ENCODE measurements at regions not wholly inside any gene's neighbourhood (a gene's known extent, or its start where the extent isn't known, plus 50 kb on each side); places are given as distances from the start of the nearest gene placed in this dataset.
A peak's percentile ranks its signal among the peaks of the same experiment; 100 is the strongest.

DNA sequence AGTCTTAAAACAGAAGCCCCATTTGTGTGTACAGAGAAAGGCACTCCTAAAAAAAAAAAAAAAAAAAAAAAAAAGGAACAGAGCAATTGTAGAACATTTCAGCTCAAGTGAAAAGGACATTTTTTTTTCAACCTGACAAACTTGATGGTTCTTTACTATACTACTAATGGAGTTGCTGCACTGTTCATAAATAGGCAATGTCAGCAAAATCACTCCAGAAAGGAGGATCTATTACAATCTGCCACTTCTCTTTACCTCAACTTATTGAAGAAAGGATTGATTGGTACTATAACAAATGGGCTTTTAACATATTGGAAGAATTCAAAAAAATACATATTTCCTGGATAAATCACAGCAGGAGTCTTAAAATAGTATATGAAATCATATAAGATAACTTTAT is 1517.7 kb downstream of the SLITRK1 start:
- DNase-seq (ENCODE audit: low spot score) = no peak

DNA sequence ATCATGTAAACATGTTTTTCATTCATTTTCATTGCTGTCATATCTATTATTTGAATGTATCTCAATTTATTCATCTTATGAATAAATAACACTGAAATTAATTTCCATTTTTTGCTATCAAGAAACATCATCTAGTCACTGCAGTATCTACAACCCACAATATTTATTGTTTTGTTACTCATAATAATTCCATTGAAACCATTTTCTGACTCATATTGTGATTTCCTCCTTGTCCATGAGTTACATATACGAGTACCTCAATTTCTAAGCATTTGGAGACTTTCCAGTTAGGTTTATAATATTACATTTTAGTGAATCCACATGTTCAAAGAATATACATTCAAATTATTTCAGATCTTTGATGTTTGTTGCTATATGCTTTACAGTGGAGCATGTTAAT is 1524.0 kb downstream of the SLITRK1 start:
- DNase-seq (ENCODE audit: low spot score) = no peak

DNA sequence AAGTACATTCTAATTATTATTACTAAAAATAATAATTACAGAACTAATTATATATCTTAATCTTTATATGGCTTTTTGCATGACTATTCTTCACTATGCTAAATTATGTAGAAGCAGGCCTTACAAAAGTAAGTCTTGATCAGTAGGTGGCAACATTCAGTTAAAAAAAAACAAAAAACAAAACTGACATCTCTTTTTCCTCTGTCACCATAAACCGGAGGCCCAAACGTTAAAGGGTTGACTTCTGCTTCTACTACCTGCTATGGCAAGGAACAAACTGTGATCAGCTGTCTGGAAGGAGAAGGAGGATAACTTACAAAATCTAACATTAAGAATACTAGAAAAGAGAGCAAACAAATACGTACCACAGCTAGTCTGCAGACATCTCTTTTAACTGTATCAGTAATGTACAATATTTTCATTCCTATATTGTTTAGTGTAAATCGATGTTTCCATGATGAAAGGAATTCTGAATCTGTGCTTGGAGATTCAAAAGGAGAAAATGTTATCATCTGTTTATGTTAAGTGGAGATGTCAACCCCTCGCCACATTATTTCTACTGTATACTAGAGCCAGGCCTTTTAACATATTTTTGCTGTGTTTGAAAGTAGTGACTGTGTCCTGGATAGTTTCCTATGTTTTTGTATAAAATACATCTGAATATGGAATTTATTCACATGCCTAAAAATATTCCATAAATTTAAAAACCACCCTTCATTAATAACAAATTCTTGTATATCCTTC is 1525.4 kb downstream of the SLITRK1 start:
- DNase-seq (ENCODE audit: low spot score) = peak; percentile 28

DNA sequence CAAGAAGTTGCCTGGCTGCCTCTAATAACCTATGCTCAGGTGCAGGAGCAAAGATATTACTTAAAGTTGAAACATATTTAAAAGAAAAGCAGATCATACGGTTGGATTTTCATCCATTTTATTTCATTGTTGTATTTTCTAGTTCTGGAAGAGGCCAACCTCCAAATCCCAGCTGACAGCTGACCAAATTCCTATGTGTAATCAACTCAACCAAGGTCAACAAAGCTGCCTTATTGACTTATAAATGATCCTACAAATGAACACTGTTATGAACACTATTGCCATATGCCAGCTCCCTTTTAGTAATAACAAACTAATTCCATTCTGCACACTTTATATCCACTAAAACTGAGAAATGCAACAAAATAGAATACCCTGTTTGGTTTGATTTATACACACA is 1537.4 kb downstream of the SLITRK1 start:
- no peak for DNase-seq (ENCODE audit: low spot score)

DNA sequence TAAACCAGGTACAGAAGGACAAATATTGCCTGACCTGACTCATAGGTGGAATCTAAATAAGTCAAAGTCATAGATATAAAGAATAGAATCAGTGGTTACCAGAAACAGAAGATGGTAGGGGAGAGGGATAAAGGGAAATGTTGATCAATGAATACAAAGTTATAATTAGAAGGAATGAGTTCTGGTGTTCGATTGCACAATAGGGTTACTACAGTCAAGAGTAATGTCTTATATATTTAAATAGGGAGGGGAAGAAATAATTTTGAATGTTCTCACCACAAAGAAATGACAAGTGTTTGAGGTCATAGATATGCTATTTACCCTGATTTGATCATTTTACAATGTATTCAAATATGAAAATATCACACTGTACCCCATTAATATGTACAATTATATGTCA is 1541.2 kb downstream of the SLITRK1 start:
- DNase-seq (ENCODE audit: low spot score) = no peak

DNA sequence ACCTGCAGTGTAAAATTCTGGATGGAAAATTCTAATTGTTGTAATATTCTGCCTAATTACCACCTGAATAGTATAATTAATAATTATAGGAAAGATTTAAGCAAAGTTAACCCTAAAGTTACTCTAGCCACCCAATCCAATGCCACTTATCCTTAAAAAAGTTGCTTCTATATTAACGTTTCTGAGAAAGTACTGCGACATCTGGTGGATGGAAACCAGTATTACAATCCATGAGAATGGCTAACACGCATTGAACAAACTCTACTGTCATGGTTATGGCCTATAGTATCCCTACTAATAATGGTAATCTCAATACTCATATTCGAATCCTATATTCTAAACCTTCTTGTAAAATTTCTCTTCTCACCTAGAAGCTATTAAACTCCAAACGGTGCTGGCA is 1551.8 kb downstream of the SLITRK1 start:
- DNase-seq (ENCODE audit: low spot score) = no peak

GRCh38 chr13:82323101-82323500 is 1559.2 kb downstream of the SLITRK1 start:
- DNase-seq (ENCODE audit: low spot score) = no peak

GRCh38 chr13:82305588-82305987 is 1576.7 kb downstream of the SLITRK1 start:
- no peak for DNase-seq (ENCODE audit: low spot score)

DNA sequence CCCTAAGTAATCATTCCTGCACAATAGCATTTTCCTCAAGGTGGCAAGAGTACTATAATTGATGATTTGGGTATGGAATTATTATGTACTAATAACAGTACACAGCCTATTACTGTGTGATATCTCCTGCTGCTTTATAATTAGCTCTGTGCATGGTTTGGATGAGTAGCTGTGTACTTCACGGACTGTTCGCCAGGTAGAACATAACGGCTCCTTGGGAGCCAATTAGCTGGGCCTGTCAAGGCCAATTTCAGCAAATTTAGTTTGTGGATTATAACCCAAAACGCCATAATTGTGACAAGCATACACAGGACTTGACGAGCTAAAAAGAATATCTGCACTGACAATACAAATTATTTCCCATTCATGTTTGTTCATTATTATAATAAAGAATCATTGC is 1584.2 kb downstream of the SLITRK1 start:
- DNase-seq (ENCODE audit: low spot score) = no peak

GRCh38 chr13:82294226-82294625 is 1588.0 kb downstream of the SLITRK1 start:
- DNase-seq (ENCODE audit: low spot score) = no peak

DNA sequence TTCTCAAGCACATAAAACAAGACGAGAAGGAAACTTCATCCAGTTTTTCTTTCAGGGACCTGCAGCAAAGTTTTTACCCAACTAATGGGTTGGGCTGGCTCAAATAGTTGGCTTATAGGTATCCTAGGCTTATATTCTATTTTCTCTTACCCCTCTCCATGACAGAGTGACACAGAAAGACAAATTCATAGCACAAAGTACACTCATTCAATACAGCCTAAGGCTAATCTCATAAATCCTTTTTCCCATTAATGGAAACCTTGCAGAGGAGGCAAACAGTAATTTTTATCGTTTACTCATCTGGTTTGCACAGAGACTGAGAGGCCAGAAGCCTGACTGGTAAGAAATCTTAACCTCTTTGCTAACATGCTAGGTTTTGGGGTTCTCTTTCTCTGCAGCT is 1589.9 kb downstream of the SLITRK1 start:
- no peak for DNase-seq (ENCODE audit: low spot score)

DNA sequence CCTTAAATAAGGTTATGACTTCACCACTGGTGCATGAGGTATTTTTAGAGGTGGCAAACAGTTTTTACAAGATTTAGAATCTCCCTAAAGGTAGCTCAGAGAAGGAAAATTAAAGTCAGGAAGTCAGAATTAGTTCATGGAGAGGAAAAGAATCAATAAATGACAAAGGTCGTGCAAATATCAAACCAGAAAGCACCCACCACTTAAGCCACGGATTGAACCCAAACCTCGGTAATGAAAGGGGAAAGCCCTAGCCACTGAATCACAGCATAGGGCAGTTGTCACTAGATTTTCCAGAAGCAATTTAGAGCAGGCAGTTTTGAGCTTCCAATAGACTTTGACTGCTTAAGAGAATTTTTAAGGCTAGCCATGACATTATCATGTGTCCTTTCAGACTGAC is 1590.4 kb downstream of the SLITRK1 start:
- no peak for DNase-seq (ENCODE audit: low spot score)

DNA sequence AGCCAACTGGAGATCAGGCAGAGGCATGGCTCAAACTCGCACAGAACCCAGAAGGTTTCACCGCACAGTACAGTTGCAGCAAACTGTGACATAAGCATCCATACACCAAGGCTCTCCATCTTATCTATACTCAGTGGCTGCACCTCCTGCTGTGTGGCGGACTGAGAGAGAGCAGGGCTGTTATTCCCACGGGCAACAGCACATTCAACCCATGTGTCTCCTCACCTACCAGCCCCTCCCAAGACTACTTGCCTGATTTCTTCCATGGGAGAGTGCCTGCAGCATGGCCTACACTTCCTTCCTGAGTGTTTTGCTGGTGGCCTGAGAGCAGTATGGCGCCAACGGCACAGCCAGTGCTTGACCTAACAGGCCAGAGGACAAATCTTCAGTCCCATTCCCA is 1606.6 kb downstream of the SLITRK1 start:
- no peak for DNase-seq (ENCODE audit: low spot score)

- DNase-seq (ENCODE audit: low spot score) = no peak
Measured at GRCh38 chr13:82259284-82259683, 1623.0 kb downstream of the SLITRK1 start.

DNA sequence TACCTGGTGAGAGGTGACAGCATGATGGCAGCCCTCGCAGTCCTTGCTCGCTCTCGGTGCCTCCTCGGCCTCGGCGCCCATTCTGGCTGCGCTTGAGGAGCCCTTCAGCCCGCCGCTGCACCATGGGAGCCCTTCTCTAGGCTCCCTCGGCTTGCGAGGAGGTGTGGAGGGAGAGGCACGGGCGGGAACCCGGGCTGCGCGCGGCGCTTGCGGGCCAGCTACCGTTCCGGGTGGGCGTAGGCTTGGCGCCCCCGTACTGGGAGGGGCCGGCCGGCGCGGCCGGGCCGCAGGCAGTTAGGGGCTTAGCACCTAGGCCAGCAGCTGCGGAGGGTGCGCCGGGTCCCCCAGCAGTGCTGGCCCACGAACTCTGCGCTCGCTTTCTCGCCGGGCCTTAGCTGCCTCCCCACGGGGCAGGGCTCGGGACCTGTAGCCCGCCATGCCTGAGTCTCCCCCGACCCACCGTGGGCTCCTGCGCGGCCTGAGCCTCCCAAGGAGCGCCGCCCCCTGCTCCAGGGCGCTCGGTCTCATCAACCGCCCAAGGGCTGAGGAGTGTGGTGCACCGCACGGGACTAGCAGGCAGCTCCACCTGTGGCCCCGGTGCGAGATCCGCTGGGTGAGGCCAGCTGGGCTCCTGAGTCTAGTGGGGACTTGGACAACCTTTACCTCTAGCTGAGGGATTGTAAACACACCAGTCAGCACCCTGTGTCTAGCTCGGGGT is 1624.3 kb downstream of the SLITRK1 start:
- DNase-seq (ENCODE audit: low spot score) = no peak

GRCh38 chr13:82248762-82249161 is 1633.5 kb downstream of the SLITRK1 start:
- DNase-seq (ENCODE audit: low spot score) = no peak

- DNase-seq (ENCODE audit: low spot score) = no peak
Measured at GRCh38 chr13:82245860-82246259, 1636.4 kb downstream of the SLITRK1 start.

DNA sequence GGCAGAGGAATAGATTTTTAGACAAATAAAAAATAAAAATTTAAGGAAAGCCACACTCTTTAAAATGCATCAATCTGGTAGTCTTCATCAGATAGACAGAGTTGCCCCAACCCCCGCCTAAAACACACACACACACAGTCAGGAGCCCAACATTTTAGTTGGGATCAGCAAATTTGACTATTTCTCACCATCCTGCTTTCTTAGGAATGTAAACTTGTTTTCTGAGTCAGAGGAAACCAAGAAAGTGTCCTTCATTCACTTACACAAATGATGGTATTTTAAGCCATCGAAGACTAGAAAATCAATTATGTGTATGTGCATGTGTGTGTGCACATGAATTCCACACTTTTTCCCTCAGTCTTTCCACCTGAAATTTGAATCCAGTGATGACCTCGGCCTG is 1657.5 kb downstream of the SLITRK1 start:
- no peak for DNase-seq (ENCODE audit: low spot score)

DNA sequence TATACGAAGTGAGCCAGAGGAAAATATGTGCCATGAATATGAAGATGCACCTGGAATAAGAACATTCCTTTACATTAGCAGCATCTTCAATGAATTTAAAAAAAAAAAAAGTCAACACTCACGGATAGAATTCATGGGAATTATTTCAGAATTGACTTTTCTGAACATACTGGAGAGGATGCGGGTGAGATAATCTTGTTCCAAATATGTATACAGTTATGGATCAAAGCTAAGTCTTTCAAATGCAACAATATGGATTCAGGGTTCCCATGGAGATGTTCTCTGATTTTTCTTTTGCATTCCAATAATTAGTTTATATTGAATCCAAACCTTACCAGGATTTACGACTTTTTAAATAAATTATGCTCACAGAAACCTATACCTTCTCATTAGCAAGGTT is 1660.7 kb downstream of the SLITRK1 start:
- DNase-seq (ENCODE audit: low spot score) = no peak

- no peak for DNase-seq (ENCODE audit: low spot score)
Measured at GRCh38 chr13:82220641-82221040, 1661.6 kb downstream of the SLITRK1 start.

- no peak for DNase-seq (ENCODE audit: low spot score)
Measured at GRCh38 chr13:82216165-82216564, 1666.1 kb downstream of the SLITRK1 start.

- no peak for DNase-seq (ENCODE audit: low spot score)
Measured at GRCh38 chr13:82214341-82214740, 1667.9 kb downstream of the SLITRK1 start.

- DNase-seq (ENCODE audit: low spot score) = no peak
Measured at GRCh38 chr13:82206241-82206640, 1676.0 kb downstream of the SLITRK1 start.

- DNase-seq (ENCODE audit: low spot score) = no peak
Measured at GRCh38 chr13:82202398-82202797, 1679.9 kb downstream of the SLITRK1 start.
